ENCODE measurements at regions not wholly inside any gene's neighbourhood (a gene's known extent, or its start where the extent isn't known, plus 50 kb on each side); places are given as distances from the start of the nearest gene placed in this dataset.
"Not testable (repeated sequence)": the region's sequence is repeated elsewhere in the genome, so short reads cannot be mapped to it uniquely, and the experiment has no call there.

DNA sequence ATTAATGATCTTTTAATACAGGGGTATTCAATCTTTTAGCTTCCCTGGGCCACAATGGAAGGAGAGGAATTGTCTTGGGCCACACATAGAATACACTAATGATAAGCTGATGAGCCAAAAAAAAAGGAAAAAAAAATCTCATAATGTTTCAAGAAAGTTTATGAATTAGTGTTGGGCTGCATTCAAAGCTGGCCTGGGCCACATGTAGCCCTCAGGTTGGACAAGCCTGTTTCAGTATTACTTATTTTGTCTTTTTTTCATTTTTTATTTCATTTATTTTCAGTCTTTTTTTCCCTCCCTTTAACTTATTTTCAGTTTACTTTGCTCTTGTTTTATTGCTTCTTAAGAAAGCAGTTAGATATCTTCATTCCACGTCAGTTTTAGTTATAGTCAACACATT, 2171.8 kb upstream of the DEFB115 start:
- H3K36me3 ChIP-seq, result no peaks in the 10 kb centered on the region
- H3K27me3 ChIP-seq, result no peaks in the 10 kb centered on the region
- intact Hi-C loops (cut with DNase I; ENCODE audit: low total_unique reads), result no loop called here
- H3K4me1 ChIP-seq, result no peaks in the 10 kb centered on the region
- H3K4me3 ChIP-seq, result no peak overlapping the region
- H3K9me3 ChIP-seq, result no peaks in the 10 kb centered on the region
- no peak overlapping the region for H3K27ac ChIP-seq
- TF ChIP-seq, protein P1, sequence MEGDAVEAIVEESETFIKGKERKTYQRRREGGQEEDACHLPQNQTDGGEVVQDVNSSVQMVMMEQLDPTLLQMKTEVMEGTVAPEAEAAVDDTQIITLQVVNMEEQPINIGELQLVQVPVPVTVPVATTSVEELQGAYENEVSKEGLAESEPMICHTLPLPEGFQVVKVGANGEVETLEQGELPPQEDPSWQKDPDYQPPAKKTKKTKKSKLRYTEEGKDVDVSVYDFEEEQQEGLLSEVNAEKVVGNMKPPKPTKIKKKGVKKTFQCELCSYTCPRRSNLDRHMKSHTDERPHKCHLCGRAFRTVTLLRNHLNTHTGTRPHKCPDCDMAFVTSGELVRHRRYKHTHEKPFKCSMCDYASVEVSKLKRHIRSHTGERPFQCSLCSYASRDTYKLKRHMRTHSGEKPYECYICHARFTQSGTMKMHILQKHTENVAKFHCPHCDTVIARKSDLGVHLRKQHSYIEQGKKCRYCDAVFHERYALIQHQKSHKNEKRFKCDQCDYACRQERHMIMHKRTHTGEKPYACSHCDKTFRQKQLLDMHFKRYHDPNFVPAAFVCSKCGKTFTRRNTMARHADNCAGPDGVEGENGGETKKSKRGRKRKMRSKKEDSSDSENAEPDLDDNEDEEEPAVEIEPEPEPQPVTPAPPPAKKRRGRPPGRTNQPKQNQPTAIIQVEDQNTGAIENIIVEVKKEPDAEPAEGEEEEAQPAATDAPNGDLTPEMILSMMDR (IDR thresholded peaks at IDR 0.05), result no peak
- TF ChIP-seq POLR2A (IDR thresholded peaks at IDR 0.05) (no peak), POLR2AphosphoS5 (IDR thresholded peaks at IDR 0.05) (no peak)
- DNase-seq (ENCODE audit: low spot score in 2 of 2), result no peak

DNA sequence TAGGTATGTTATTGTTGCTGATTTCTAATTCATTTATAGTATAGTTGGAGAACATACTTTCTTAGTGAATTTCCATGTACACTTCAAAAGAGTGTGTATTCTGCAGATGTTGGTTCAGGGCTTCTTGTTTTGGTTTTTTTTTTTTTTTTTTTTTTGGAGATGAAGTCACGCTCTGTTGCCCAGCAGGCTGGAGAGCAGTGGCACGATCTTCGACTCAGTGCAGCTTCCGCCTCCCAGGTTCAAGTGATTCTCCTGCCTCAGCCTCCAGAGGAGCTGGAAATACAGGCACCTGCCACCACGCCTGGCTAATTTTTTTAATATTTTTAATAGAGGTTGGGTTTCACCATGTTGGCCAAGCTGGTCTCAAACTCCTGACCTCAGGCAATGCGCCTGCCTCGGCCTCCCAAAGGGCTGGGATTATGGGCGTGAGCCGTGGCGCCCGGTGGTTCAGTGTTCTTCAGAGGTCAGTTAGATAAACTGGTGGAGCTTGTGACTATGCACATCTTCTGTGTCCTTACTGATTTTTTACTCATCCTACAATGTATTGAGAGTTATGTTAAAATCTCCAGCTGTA, 2171.2 kb upstream of the DEFB115 start:
- H3K9me3 ChIP-seq; H3K4me1 ChIP-seq; H3K4me3 ChIP-seq; H3K27me3 ChIP-seq; DNase-seq (ENCODE audit: low spot score in 2 of 2); intact Hi-C loops (cut with DNase I; ENCODE audit: low total_unique reads); H3K27ac ChIP-seq; H3K36me3 ChIP-seq: not testable (repeated sequence)

DNA sequence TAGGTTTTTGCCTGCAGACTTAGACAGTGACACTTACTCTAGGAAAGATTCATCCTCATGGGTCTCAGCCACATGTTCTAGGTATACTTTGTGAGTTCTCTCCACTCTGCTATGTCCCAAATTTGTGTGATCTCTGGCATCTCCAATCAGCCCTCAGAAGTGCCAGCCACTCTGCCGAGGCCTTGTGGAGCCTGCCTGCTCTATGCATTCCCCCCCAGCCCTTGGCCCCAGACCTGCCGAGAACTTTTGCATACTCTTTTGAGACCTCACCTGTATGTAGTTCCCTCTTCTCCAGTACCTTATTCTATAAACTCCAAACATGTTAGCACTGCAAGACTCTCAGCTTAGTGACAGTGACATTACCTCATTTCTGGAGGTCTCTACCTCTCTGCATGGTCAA, 2170.5 kb upstream of the DEFB115 start:
- Histone ChIP-seq H3K4me1 (no peaks in the 10 kb centered on the region), H3K9me3 (no peaks in the 10 kb centered on the region), H3K27ac (no peak overlapping the region), H3K36me3 (no peaks in the 10 kb centered on the region), H3K4me3 (no peak overlapping the region), H3K27me3 (no peaks in the 10 kb centered on the region)
- intact Hi-C loops (cut with DNase I; ENCODE audit: low total_unique reads), result no loop called here
- DNase-seq (ENCODE audit: low spot score in 2 of 2), result no peak
- TF ChIP-seq POLR2A (IDR thresholded peaks at IDR 0.05) (no peak), POLR2AphosphoS5 (IDR thresholded peaks at IDR 0.05) (no peak)
- TF ChIP-seq, protein P1 (IDR thresholded peaks at IDR 0.05), result no peak

DNA sequence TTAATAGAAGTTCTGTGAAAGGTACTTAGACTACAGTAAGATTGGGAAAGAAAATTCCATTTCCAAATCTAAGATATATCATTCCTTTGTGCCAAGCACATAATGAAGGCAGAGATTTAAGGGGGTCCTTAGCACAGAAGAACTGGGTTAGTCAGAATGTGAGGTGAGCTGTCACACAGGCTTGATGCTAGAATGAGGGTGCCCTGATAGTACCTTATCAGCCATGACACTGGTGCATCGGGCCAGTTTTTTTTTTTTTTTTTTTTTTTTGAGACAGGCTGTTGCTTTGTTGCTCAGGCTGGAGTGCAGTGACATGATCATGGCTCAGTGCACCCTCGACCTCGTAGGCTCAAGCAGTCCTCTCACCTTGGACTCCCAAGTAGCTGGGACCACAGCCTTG, 2169.6 kb upstream of the DEFB115 start:
- DNase-seq (ENCODE audit: low spot score in 2 of 2); H3K4me1 ChIP-seq; H3K36me3 ChIP-seq; H3K27ac ChIP-seq; H3K4me3 ChIP-seq; H3K27me3 ChIP-seq; H3K9me3 ChIP-seq; intact Hi-C loops (cut with DNase I; ENCODE audit: low total_unique reads): not testable (repeated sequence)

DNA sequence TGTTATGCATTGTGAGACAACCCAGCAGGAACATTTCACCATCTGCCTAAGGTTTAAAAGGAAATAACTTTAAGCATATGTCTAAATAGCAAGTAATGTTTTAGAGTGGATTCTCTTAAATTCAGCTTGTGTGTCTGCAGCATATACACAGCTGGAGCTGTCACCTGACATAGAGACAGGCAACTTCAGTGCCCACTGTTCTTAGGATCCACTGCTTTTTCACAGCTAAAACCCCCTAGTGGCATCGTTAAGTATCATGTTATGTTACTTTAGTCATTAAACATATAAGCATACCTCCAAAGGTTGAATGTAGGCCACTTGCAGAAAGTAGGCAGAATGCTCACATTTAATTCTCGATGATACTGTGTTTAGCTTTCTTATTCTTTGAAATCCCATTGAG, 2169.0 kb upstream of the DEFB115 start:
- intact Hi-C loops (cut with DNase I; ENCODE audit: low total_unique reads); H3K4me3 ChIP-seq; H3K27me3 ChIP-seq; H3K4me1 ChIP-seq; H3K36me3 ChIP-seq; DNase-seq (ENCODE audit: low spot score in 2 of 2); H3K9me3 ChIP-seq; H3K27ac ChIP-seq: not testable (repeated sequence)

DNA sequence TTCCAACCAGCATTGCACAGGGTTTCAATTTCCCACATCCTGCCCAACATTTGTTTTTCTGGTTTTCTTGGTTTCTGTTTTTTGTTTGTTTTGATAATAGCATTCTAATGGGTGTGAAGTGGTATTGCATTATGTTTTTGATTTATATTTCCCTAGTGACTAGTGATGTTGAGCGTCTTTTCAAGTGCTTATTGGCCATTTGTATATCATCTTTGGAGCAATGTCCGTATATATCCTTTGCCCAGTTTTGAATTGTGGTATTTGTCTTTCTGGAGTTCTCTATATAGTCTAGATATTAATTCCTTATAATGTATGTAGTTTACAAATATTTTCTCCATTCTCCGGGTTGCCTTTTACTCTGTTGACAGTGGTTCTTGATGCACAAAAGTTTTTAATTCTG, 2168.1 kb upstream of the DEFB115 start:
- DNase-seq (ENCODE audit: low spot score in 2 of 2); H3K4me3 ChIP-seq; H3K27ac ChIP-seq; H3K4me1 ChIP-seq; intact Hi-C loops (cut with DNase I; ENCODE audit: low total_unique reads); H3K36me3 ChIP-seq; H3K27me3 ChIP-seq; H3K9me3 ChIP-seq: not testable (repeated sequence)

DNA sequence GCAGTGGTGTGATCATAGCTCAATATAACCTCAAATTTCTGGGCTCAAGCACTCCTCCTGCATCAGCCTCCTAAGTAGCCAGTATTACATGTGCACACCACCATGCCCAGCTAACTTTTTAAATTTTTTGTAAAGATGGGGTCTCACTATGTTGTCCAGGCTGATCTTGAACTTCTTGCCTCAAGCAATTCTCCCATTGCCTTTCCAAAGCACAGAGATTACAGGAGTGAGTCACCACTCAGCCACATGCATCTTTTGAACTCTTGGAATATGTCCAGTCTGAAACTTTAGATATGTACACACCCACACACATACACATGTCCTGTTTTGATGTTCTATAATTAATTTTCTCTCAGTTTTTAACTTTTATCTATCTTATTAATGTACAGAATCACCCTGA, 2163.5 kb upstream of the DEFB115 start:
- intact Hi-C loops (cut with DNase I; ENCODE audit: low total_unique reads), result not testable (repeated sequence)

DNA sequence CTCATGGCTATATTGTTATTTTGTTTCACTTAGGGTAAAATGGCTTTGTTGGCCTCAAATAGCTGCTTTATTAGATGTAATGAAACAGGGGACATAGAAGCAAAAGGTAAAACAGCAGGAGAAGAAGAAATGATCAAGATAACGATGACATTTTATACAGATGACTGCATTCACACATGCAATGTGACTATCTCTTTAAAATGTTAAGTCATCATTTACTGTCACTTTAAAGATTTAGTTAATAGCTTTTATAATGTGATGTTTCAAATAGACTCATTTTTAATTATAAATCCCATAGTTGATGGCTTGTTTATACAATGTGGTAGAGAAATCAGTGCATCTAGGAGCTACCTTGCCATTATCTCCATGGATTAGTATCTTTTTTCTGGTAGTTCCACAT, 2160.8 kb upstream of the DEFB115 start:
- H3K27ac ChIP-seq; intact Hi-C loops (cut with DNase I; ENCODE audit: low total_unique reads); H3K27me3 ChIP-seq; H3K36me3 ChIP-seq; DNase-seq (ENCODE audit: low spot score in 2 of 2); H3K9me3 ChIP-seq; H3K4me3 ChIP-seq; H3K4me1 ChIP-seq: not testable (repeated sequence)

More for the DNA sequence above, 2163.5 kb upstream of the DEFB115 start:
- not testable (repeated sequence) for H3K27me3 ChIP-seq; H3K36me3 ChIP-seq; H3K27ac ChIP-seq; H3K4me1 ChIP-seq; DNase-seq (ENCODE audit: low spot score in 2 of 2); H3K4me3 ChIP-seq; H3K9me3 ChIP-seq

DNA sequence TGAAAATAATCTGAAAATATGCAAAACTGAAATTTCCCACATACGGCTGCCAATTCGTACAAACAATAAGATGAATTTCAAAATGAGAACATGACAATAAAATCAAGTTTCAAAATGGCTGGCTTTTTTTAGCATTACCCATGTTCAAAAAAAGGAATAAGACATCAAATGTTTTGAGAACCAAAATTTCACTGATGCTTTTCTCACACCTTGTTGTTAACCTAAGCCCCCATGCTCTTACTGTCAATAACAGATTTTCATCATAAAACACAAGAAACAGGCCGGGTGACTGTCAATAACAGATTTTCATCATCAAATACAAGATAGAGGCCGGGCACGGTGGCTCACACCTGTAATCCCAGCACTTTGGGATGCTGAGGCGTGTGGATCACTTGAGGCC, 2149.6 kb upstream of the DEFB115 start:
- H3K27me3 ChIP-seq; H3K36me3 ChIP-seq; H3K27ac ChIP-seq; DNase-seq (ENCODE audit: low spot score in 2 of 2); H3K4me1 ChIP-seq; intact Hi-C loops (cut with DNase I; ENCODE audit: low total_unique reads); H3K4me3 ChIP-seq: not testable (repeated sequence)
- peaks cover 0 to 12% of the 10 kb centered on the region in 2 donors for H3K9me3 ChIP-seq

DNA sequence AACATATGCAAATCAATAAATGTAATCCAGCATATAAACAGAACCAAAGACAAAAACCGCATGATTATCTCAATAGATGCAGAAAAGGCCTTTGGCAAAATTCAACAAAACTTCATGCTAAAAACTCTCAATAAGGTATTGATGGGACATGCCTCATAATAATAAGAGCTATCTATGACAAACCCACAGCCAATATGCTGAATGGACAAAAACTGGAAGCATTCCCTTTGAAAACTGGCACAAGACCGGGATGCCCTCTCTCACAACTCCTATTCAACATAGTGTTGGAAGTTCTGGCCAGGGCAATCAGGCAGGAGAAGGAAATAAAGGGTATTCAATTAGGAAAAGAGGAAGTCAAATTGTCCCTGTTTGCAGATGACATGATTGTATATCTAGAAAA, 2148.1 kb upstream of the DEFB115 start:
- H3K27me3 ChIP-seq; intact Hi-C loops (cut with DNase I; ENCODE audit: low total_unique reads); H3K36me3 ChIP-seq; DNase-seq (ENCODE audit: low spot score in 2 of 2); H3K4me1 ChIP-seq; H3K27ac ChIP-seq; H3K4me3 ChIP-seq: not testable (repeated sequence)
- peaks cover 1 to 12% of the 10 kb centered on the region in 2 donors for H3K9me3 ChIP-seq

DNA sequence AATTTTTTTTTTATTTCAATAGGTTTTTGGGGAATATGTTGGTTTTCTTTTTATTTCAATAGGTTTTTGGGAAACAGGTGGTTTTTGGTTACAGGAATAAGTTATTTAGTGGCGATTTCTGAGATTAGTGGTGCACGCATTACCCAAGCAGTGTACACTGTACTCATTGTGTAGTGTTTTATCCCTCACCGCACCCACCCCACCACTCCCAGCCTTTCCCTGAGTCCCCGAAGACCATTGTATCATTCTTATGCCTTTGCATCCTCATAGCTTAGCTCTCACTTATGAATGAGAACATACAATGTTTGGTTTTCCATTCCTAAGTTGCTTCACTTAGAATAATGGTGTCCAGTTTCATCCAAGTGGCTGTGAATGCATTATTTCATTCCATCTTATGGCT, 2142.4 kb upstream of the DEFB115 start:
- H3K9me3 ChIP-seq, result peaks cover 14 to 26% of the 10 kb centered on the region in 2 donors
- DNase-seq (ENCODE audit: low spot score in 2 of 2); intact Hi-C loops (cut with DNase I; ENCODE audit: low total_unique reads); H3K27me3 ChIP-seq; H3K27ac ChIP-seq; H3K4me3 ChIP-seq; H3K4me1 ChIP-seq; H3K36me3 ChIP-seq: not testable (repeated sequence)

Data from breast epithelium (tissue), 4 donors.